ENCODE measurements at regions not wholly inside any gene's neighbourhood (a gene's known extent, or its start where the extent isn't known, plus 50 kb on each side); places are given as distances from the start of the nearest gene placed in this dataset.

DNA sequence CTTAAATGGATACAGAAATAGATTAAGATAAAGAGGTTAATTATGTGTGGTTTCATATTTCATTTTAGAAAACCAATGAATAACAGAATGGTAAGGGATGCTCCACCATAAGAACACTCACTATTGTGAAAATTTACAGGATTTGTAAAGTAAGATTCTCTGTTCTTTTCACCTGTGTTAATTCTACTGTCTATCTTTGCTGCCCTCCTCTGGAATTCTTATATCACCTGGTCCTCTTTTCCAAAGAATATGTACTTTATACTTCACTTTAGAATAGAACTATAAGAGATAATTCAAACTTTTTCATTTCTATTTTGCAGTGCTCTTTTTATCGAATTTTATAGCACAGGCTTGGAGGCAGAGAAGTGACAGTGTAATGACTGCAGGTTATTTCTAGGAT, 213.4 kb downstream of the LURAP1L start:
- in situ Hi-C loops (cut with HindIII; ENCODE audit: low sequenced_read_pairs) = no loop called here

DNA sequence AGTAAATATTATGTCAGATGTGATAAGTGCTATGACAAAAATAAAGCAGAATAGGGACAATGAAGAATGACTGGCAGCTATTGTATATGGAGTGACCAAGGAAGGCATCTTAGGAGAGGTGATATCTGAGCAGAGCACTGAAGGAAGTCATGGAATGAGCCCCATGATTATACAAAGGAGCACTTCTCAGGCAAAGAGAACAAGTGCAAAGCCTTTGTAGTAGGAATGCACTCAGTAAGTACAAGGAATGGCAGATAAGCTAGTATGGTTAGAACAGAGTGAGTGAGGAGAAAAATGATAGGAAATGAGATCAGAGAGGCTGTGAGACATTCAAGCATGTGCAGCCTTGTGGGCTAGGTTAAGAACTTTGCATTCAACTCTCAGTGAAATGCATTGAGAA, 214.8 kb downstream of the LURAP1L start:
- in situ Hi-C loops (cut with HindIII; ENCODE audit: low sequenced_read_pairs) = no loop called here

DNA sequence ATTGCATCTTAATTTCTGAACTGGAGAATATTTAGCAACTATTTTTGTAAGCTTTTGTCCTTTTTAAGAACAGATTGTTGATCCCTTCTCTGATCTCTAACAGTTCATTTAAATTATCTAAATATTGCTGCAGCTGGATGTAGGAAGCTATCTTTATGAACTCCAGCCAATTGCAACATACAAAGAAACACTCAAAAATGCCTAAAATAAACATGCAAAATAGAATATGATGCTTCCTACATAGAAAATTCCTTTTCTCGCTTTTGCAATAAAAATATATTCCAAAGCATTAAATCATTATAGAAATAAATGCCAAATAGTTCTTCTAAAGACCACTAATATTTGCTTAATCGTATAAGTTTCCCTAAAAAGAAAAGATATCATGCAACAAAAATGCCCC, 218.6 kb downstream of the LURAP1L start:
- in situ Hi-C loops (cut with HindIII; ENCODE audit: low sequenced_read_pairs) = no loop called here

DNA sequence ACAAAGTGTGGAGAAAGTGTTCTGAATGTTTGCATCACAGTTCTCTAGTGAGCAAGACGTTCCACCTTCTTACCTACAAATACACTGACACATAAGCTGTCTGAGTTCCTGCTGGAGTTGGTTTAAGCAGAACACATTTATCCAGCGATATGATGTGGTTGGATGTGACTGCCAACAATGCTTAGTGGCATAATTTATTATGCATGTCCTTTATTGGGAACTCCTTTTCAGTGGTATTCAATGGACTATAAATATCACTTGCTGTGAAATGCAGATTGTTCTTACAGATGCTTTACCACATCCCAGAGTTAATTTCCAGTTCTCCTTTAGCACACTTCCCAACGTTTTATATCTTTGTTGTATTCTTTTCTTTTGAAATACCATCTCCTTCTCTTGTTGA, 222.2 kb downstream of the LURAP1L start:
- in situ Hi-C loops (cut with HindIII; ENCODE audit: low sequenced_read_pairs) = no loop called here

DNA sequence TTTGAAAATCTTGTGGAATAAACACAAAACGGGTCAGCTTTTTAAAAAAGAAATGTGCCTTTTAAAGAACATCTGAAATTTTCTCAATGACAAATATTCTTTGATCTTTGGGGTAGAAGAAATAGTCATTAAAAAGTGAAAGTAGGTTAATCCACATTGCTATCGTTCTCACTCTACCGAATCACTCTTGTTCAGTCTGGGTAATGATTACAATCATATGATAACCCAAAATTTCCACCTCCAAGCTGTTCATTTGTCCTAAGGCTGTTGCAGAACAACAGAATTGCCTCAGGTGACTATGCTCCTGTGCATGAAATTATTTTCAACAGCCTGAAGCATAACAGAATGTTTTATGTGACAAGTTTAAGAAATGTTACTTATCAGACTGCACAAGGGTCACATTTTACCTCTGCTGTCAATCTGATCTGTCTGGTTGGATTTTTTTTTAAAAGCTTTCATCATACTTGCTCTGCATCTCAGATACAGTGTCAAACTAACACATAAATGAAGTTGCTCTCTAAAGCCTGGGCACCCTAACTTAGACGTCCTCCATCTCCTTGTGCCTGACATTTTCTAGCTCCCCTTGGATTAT, 227.3 kb downstream of the LURAP1L start:
- in situ Hi-C loops (cut with HindIII; ENCODE audit: low sequenced_read_pairs) = no loop called here

DNA sequence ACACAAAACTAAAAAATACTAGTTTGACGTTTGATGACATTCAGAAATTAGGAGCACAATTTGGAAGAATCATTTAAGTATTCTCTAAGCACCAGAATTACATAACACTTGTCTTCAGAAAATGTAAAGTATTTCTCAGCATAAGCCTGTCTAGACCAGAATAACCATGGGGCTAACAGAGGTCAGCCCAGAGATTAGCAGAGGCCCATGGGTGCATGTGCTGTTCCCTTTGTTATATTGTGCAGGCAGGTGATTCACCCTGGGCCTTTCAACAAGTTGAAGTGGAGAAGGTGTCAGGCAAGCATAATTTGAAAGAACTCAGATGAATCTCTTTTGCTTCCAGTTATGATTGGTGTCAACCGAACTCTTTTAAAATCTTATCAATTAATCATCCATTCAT, 227.9 kb downstream of the LURAP1L start:
- in situ Hi-C loops (cut with HindIII; ENCODE audit: low sequenced_read_pairs) = no loop called here

DNA sequence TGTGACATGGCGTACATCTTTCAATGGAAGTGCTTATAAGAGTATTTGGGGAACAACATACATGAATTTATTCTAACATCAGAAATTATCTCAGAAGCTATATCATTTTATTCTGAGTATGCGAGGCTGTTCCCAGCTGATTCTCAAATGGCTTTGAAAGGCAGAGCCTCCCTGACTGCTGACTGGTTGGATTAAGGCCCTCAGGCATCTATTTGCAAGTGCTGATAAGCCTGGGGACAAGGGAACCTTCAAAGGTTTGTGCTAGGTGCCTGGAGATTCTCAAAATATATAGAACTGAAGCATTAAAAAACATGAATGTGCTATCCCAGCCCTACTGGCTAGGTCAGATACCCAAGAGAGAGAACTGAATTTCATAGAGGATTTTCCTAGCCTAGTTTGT, 235.1 kb downstream of the LURAP1L start:
- in situ Hi-C loops (cut with HindIII; ENCODE audit: low sequenced_read_pairs) = no loop called here

DNA sequence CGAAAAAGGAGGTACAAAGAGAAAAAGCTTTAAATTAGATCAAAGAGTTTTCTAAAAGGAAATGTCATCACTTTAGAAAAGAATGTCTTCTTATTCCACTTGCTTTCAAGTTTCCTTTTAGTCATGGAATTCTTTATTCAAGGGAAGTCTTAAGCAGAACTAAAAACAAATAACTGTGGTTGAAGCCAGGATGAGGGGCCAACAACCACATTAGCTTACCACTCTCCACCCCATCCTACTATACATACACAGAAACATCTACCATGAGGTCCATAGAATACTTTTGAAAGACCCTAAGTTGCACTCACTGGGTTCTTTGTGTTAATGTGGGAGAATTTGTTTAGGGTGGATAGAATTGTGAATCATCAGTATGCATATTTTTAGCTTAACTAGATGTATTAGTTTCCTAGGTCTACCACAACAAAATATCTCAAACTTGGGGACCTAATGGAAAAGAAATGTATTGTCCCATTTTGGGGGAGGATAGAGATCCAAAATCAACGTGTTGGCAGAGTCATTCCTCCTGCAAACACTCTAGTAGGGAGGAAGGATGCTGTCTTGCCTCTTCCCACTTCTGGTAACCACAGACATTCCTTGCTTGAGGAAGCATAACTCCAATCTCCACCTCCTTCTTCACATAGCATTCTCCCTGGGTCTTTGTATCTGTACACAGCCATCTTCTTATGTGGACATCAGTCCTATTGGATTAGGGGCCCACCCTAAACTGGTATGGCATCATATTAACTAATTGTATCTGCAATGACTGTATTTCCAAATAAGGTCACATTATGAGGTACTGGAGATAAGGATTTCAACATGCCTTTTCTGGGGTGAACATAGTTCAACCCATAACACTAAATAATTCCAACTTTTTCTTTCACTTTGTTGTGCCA, 239.4 kb downstream of the LURAP1L start:
- in situ Hi-C loops (cut with HindIII; ENCODE audit: low sequenced_read_pairs) = no loop called here

DNA sequence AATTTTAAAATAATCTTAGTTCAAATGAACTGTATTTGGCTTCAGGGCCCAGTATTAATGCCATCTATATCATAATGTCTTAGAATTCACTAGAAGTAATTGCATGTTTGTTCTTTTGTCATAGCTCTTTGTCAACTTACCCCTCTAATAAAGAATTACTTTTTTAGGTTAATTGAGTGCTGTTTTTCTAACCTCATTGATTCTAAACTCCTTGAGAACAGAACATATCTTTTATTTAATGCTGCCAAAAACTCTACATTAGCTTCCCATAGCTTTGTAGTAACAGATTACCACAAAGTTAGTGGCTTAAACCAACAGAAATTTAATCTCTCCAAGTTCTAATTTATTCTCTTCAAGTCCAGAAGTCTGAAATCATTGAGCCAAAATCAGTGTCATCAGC, 242.4 kb downstream of the LURAP1L start:
- in situ Hi-C loops (cut with HindIII; ENCODE audit: low sequenced_read_pairs) = loop anchor here (5.0 kb wide), 1 partner anchor 35 kb away; no protein-coding TSS in a partner anchor

DNA sequence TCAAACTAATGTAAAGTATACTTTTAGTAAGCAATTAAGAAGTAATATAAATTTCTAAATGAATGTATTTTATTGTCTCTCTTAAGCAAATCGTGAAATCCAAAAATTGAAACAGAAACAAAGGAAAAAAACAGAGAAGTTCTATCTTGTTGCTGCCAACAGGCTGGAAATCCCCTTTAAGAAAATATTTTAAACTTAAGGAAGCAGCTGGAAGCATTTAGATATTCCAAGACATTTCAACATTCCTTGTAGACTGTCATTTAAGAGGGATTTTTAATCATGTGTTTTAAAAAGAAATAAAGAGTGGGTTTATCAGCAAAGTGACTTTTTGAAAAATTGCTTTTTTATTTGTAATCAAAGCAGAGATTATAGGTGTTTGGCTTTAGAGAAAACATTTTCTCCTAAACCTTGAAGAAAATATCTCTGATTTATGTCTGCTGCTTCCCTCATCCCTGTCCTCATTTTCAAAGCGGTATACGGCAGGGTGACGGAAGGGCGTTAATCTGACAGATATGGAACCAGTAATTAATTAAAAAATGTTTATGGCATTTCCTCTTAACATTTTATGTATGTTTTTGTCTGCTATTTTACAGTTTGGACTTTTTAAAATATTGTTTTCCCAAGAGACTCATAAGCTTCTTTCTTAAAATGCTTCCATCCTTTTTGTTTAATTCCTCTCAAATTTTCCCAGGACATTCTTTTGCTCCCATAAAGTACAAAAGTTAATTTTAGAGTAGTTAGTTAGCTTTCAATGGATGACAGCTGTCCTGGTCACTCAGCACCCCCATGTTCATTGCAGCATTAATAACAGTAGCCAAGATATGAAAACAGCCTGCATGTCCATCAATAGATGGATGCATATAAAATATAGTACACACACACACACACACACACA, 245.6 kb downstream of the LURAP1L start:
- in situ Hi-C loops (cut with HindIII; ENCODE audit: low sequenced_read_pairs) = no loop called here

DNA sequence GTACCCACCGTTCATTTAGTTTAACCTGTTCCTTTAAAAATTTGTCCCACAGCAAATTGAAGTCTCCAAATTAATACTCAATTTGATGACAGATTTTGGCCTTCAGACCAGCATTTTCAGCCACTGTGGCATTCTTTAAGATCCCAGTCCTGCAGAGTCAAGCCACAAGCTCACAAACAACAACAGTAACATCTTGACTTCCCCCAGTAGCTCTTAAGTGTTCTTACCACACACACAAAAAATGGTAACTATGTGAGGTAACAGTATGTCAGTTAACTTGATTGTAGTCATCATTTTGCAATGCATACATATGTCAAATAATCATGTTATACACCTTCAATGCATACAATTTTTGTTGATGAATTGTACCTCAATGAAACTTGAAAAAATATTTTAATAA, 247.9 kb downstream of the LURAP1L start:
- in situ Hi-C loops (cut with HindIII; ENCODE audit: low sequenced_read_pairs) = no loop called here

DNA sequence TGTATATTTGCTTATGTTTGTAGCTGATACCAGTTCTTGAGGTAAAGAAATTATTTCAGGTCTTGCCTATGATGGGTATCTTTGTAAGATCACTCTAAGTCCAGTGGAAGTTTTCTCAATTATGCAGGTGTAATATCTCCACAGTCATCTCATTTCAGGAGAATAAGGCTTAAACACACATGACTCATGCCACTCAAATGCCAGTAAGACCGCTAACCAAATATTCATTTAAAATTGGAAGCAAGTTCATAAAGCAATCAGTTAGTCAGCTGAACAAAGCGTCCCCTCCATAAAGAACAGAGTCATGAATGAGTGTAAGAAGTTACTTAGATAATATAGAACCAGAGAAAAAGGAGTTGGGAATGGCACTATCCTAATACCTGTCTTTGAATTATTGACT, 248.7 kb downstream of the LURAP1L start:
- in situ Hi-C loops (cut with HindIII; ENCODE audit: low sequenced_read_pairs) = no loop called here

DNA sequence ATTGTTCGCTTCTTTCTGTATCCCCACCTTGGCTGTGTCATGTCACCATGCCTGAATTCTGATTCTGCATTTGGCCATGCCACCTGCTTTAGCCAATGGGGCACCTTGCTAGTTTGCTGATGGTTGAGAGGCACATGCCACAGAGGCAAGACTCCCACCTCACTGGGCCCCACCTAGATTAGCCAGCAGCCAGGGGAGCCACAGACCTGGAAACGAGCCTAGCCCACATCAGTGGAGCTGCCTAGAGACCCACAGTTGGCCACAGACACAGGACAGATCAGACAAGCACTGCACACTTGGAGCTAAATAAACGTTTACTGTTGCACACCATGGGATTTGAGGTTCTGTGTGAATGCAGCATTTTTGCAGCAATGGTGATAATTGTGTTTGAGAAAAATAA, 252.1 kb downstream of the LURAP1L start:
- in situ Hi-C loops (cut with HindIII; ENCODE audit: low sequenced_read_pairs) = loop anchor here (25.0 kb wide), 1 partner anchor 385 kb away; no protein-coding TSS in a partner anchor

DNA sequence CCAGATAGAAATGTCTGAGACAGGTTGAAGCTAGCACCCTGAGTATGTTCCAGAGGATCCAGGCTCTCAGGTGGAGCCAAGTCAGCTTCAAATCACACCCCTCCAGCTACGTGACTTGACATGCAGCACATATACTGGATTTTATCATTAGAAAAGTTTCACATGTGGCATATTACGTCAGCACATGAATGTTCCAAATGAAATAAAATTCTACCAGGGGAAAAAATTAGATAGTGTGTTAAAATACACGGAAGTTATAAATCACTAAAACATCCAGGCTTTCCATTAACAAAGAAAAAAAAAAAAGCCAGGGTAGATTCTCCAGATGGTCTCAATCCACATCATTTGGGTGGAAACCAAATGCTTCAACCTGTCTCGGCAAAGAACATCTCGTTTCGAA, 251.6 kb downstream of the MPDZ start:
- in situ Hi-C loops (cut with HindIII; ENCODE audit: low sequenced_read_pairs) = loop anchor here (25.0 kb wide), 1 partner anchor 384 kb away; no protein-coding TSS in a partner anchor

DNA sequence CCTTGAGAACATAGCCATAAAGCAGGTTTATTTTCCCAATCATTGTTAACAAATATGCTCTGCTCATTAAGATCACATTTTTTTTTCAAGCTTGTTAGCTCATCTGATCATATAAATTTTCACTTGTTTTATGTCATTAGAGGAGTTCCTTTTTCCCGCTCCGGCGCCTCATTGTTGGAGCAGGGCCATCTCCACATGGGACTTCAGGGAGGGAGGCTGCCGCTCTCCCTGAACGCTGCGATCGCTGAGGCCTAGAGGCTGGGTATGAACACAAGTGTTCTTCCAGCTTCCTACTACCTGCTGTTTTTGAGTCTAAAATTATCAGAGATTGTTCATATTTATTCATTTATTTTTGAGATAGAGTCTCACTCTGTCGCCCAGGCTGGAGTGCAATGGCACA, 246.9 kb downstream of the MPDZ start:
- in situ Hi-C loops (cut with HindIII; ENCODE audit: low sequenced_read_pairs) = loop anchor here (5.0 to 25.0 kb wide), 2 partner anchors 35 to 380 kb away; no protein-coding TSS in a partner anchor

DNA sequence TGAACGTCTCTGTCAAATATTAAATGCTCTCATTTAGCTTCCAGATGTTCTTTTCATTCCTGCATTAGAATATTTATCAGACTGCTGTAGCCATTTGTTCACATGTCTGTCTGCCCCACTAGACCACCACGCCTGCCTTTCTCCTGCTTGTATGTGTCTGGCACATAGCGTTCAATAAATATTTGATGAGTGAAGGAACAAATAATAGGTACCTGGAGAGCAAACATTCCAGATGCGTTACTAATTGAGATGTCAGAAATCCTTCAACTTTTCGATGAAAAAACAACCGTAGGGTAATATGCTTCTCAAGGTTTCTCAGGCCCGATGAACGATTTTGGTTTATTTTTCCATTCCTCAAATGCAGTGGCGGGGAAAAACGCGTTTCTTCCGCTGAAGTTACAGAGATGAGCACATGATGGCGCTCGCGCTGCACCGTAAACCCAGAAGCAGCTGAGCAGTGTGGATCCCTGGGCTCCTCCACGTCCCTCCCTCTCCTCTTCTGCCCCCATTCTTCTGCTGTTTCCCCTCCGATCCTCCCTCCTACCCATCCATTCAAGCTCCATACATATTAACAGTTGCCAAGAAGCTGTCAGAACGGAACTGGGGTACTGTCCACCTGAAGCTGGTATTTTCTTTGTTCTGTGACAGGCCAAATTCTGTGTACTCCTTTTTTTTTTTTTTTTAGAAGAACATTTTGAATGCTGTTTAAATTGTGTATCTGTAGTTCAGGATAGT, 245.4 kb downstream of the MPDZ start:
- in situ Hi-C loops (cut with HindIII; ENCODE audit: low sequenced_read_pairs) = loop anchor here (5.0 to 25.0 kb wide), 2 partner anchors 33 to 378 kb away; no protein-coding TSS in a partner anchor

DNA sequence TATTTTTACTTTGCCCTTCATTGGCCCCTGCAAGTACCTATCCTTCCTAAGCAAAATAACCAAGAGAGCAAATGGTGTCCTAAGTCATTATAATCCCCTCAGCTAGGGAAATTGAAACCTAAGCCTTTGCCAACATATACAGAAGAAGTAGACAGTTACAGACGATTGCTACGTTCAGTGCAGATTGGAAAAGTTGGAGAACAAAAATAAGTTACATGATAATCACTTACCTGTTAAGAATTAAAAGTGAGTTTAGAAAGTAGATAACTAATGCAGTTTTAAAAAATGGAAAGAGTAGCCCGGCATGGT, 244.8 kb downstream of the MPDZ start:
- in situ Hi-C loops (cut with HindIII; ENCODE audit: low sequenced_read_pairs) = loop anchor here (5.0 to 25.0 kb wide), 2 partner anchors 33 to 378 kb away; no protein-coding TSS in a partner anchor

DNA sequence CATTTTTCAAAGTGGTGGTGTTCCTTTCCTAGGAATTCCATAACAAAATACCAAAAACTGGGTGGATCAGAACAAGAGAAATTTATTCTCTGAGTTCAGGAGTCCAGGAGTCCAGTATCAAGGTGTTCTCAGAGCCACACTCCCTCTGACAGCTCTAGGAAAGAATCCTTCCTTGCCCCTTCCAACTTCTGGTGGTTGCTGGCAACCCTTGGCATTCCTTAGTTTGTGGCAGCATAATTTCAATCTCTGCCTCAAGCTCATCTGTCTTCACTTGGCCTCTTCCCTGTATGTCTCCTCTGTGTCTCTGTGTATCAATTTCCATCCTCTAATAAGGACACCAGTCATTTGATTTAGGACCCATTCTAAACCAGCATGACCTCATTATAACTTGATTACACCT, 243.7 kb downstream of the MPDZ start:
- in situ Hi-C loops (cut with HindIII; ENCODE audit: low sequenced_read_pairs) = loop anchor here (25.0 kb wide), 1 partner anchor 376 kb away; no protein-coding TSS in a partner anchor

DNA sequence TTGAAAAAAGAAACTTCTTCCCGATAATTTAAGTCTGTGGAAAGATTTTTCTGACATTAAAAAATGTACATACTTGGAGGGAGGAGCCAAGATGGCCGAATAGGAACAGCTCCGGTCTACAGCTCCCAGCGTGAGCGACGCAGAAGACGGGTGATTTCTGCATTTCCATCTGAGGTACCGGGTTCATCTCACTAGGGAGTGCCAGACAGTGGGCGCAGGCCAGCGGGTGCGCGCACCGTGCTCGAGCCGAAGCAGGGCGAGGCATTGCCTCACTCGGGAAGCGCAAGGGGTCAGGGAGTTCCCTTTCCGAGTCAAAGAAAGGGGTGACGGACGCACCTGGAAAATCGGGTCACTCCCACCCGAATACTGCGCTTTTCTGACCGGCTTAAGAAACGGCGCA, 241.7 kb downstream of the MPDZ start:
- in situ Hi-C loops (cut with HindIII; ENCODE audit: low sequenced_read_pairs) = loop anchor here (25.0 kb wide), 1 partner anchor 374 kb away; no protein-coding TSS in a partner anchor

DNA sequence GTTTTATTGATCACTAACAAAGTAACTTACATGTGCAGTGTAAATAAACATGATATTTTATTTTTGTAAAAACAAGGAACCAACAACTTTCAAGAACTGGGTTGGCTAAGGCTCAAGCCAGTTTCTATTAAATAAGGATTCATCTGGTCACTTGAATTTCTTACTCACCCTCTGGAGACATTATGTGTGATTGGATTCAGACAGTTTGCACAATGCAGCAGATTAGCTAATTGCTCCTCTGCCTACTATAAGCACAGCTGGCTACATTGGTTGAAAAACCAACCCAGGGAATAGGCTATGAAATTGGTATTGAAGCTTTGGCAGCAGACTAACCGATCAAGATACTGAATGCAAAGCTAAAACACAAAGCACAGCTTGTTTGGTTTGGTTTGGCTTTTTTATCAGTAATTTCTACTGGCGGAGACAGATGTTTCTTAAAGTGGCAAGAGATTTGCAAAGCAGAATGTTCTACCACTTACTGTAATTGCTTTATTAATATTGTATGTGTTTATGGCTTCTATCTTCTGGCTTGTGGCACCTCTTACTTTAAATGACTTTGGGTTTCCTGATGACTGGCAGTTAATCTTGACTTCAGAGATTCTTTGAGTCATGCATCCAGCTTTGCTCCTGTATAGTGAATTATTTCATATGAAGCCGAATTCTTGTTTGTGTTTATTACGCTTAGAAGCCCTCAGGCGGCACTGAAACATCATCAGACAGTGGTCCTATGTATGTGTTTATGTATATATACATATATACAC, 231.5 kb downstream of the MPDZ start:
- in situ Hi-C loops (cut with HindIII; ENCODE audit: low sequenced_read_pairs) = loop anchor here (25.0 kb wide), 1 partner anchor 364 kb away; no protein-coding TSS in a partner anchor

Data from endothelial cell of hepatic sinusoid (primary cell).